GM23248 (cell line): ENCODE measurements at regions not wholly inside any gene's neighbourhood (a gene's known extent, or its start where the extent isn't known, plus 50 kb on each side); places are given as distances from the start of the nearest gene placed in this dataset.

Experiments used
- DNase-seq: peaks from one replicate; pipeline ENCODE4 v3.0.0-alpha.2; 2015
- H2AFZ ChIP-seq: fragments of 200-600 bp; sonication (generic); 2 replicates; pipeline ENCODE4 v1.6.1; 2016; ENCODE audit warnings: antibody characterized with exemption
- H3F3A ChIP-seq: fragments of 200-600 bp; sonication (generic); 2 replicates; pipeline ENCODE4 v1.6.1; 2016; ENCODE audit warnings: mild to moderate bottlenecking, antibody characterized with exemption, mixed run types; ENCODE audit not compliant: insufficient read depth
- H3K27ac ChIP-seq: fragments of 200-600 bp; sonication (generic); 2 replicates; pipeline ENCODE4 v1.5.1; 2016; ENCODE audit warnings: mild to moderate bottlenecking
- H3K27me3 ChIP-seq: fragments of 200-600 bp; sonication (generic); replicated peaks from 2 replicates; pipeline ENCODE4 v1.6.1; 2016; ENCODE audit warnings: mild to moderate bottlenecking; ENCODE audit not compliant: insufficient read depth
- H3K36me3 ChIP-seq: fragments of 200-600 bp; sonication (generic); 2 replicates; pipeline ENCODE4 v1.6.1; 2016; ENCODE audit warnings: low read depth, mild to moderate bottlenecking
- H3K4me1 ChIP-seq: fragments of 200-600 bp; sonication (generic); 2 replicates; pipeline ENCODE4 v1.6.1; 2016; ENCODE audit warnings: mild to moderate bottlenecking; ENCODE audit not compliant: insufficient read depth
- H3K4me2 ChIP-seq: fragments of 200-600 bp; sonication (generic); one replicate; pipeline ENCODE4 v1.6.1; 2016; ENCODE audit warnings: mild to moderate bottlenecking; ENCODE audit not compliant: unreplicated experiment
- H3K4me3 ChIP-seq: fragments of 200-600 bp; sonication (generic); 2 replicates; pipeline ENCODE4 v1.5.1; 2016; ENCODE audit warnings: mild to moderate bottlenecking
- H3K79me2 ChIP-seq: fragments of 200-600 bp; sonication (generic); 2 replicates; pipeline ENCODE4 v1.6.1; 2016; ENCODE audit warnings: mild to moderate bottlenecking; ENCODE audit not compliant: insufficient read depth
- H3K9ac ChIP-seq: fragments of 200-600 bp; sonication (generic); 2 replicates; pipeline ENCODE4 v1.6.1; 2016; ENCODE audit warnings: mild to moderate bottlenecking
- H3K9me2 ChIP-seq: fragments of 200-600 bp; sonication (generic); 2 replicates; pipeline ENCODE4 v1.6.1; 2016; ENCODE audit warnings: mixed run types, mild to moderate bottlenecking, moderate library complexity; ENCODE audit not compliant: insufficient read depth
- H3K9me3 ChIP-seq: fragments of 200-600 bp; sonication (generic); one replicate; pipeline ENCODE4 v1.6.1; 2017; ENCODE audit warnings: low read depth
- H4K20me1 ChIP-seq: fragments of 200-600 bp; sonication (generic); 2 replicates; pipeline ENCODE4 v1.6.0; 2016; ENCODE audit not compliant: insufficient read depth
- EZH2 ChIP-seq: fragments of 200-600 bp; sonication (generic); IDR thresholded peaks from 2 replicates; pipeline ENCODE4 v1.6.1; 2018; ENCODE audit warnings: antibody characterized with exemption, mild to moderate bottlenecking; ENCODE audit not compliant: insufficient read depth, poor library complexity, severe bottlenecking
- EZH2phosphoT487 ChIP-seq: fragments of 200-600 bp; sonication (generic); IDR thresholded peaks from 2 replicates; pipeline ENCODE4 v1.6.1; 2018; ENCODE audit warnings: antibody characterized with exemption, moderate library complexity, mild to moderate bottlenecking, low read depth; ENCODE audit not compliant: insufficient read depth
- WGBS, 2 experiments: methylation state at CpG; one replicate each; pipeline ENCODE4 v1.1.6; 2015 to 2017; ENCODE audit warnings: low lambda C conversion rate in 2 of 2, low coverage in 1 of 2; ENCODE audit errors: missing lambda C conversion rate in 2 of 2; 5-methylcytosine and 5-hydroxymethylcytosine counted together
- in situ Hi-C: fragments of 300-500 bp; cut with MboI; formaldehyde crosslinking; loops from 2 replicates; pipeline ENCODE4 v1.15.0; 2020

- in situ Hi-C loops: no loop called here
- no peak overlapping the region for H3K27ac ChIP-seq
- DNase-seq: no peak
- WGBS, 2 experiments: 90 to 92% methylated on average over 8 to 10 of the region's 10 CpGs
- no peaks in the 10 kb centered on the region for H3F3A ChIP-seq
- no peaks in the 10 kb centered on the region for H3K79me2 ChIP-seq
- no peaks in the 10 kb centered on the region for H3K9me3 ChIP-seq
- no peaks in the 10 kb centered on the region for H4K20me1 ChIP-seq
- H3K36me3 ChIP-seq: no peaks in the 10 kb centered on the region
- no peak overlapping the region for H3K9ac ChIP-seq
- no peaks in the 10 kb centered on the region for H3K4me1 ChIP-seq
- H3K27me3 ChIP-seq: peaks cover 20% of the 10 kb centered on the region
- TF ChIP-seq EZH2 (no peak), EZH2phosphoT487 (no peak)
- H3K4me3 ChIP-seq: no peak overlapping the region
- no peak overlapping the region for H2AFZ ChIP-seq
- no peaks in the 10 kb centered on the region for H3K9me2 ChIP-seq
- H3K4me2 ChIP-seq: no peak overlapping the region
Measured at GRCh38 chr20:57844626-57845596, 135.1 kb upstream of the PMEPA1 start.

DNA sequence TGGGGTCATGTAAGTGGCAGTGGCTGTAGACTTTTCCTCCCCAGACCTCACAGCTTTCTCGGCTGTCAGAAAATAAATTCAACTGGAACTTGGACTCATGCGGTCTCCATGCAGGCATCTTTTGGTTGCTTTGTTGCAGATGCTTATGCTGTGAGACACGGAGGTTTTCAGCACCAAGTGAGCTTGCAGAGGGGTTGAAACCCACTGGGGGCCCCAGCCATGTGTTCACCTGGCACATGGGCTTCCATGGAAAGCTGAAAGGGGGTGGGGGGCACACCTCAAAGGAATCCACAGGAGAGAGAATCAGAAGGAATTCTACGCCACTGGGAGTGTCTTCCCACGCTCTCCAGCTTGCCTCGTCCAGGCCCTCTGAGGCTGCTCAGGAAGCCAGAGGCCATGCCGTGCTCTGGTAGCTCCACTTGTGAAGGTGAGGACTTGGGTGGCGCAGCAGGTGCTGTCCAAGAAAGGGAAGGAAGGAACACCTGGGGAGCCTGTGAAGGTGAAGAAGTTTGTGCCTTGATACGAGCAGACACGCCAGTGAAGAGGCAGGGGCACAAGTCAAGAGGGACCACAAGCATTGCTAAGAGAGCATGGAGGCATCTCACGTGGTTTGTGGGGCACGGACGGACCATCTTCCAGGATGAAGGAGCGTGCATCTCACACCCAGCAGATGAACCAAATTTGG, 134.3 kb upstream of the PMEPA1 start:
- Histone ChIP-seq H2AFZ (no peak overlapping the region), H3K27ac (no peak overlapping the region), H3K27me3 (peaks cover 20% of the 10 kb centered on the region), H3K9me2 (no peaks in the 10 kb centered on the region), H3K9me3 (no peaks in the 10 kb centered on the region), H3K4me2 (no peak overlapping the region), H3K36me3 (no peaks in the 10 kb centered on the region), H3F3A (no peaks in the 10 kb centered on the region), H3K9ac (no peak overlapping the region), H3K79me2 (no peaks in the 10 kb centered on the region), H4K20me1 (no peaks in the 10 kb centered on the region), H3K4me3 (no peak overlapping the region), H3K4me1 (no peaks in the 10 kb centered on the region)
- TF ChIP-seq EZH2phosphoT487 (no peak), EZH2 (no peak)
- in situ Hi-C loops: no loop called here
- 77 to 80% methylated on average over 14 of the region's 14 CpGs for WGBS, 2 experiments
- DNase-seq: no peak

- no peaks in the 10 kb centered on the region for H3K36me3 ChIP-seq
- DNase-seq: no peak
- H3K9me3 ChIP-seq: no peaks in the 10 kb centered on the region
- H4K20me1 ChIP-seq: no peaks in the 10 kb centered on the region
- TF ChIP-seq EZH2: no peak
- no peak for TF ChIP-seq EZH2phosphoT487
- H3K4me3 ChIP-seq: no peak overlapping the region
- in situ Hi-C loops: no loop called here
- no peak overlapping the region for H3K27ac ChIP-seq
- H3K79me2 ChIP-seq: no peaks in the 10 kb centered on the region
- H3K9ac ChIP-seq: no peak overlapping the region
- no peak overlapping the region for H3K4me2 ChIP-seq
- peaks cover 20% of the 10 kb centered on the region for H3K27me3 ChIP-seq
- H3K4me1 ChIP-seq: no peaks in the 10 kb centered on the region
- no peaks in the 10 kb centered on the region for H3F3A ChIP-seq
- no peaks in the 10 kb centered on the region for H3K9me2 ChIP-seq
- WGBS, 2 experiments: 88 to 89% methylated on average over 4 of the region's 4 CpGs
- H2AFZ ChIP-seq: no peak overlapping the region
Measured at GRCh38 chr20:57842720-57843119, 132.9 kb upstream of the PMEPA1 start.

GRCh38 chr20:57841297-57841866, 131.6 kb upstream of the PMEPA1 start:
- Histone ChIP-seq H4K20me1 (no peaks in the 10 kb centered on the region), H3K4me1 (no peaks in the 10 kb centered on the region), H3K4me2 (no peak overlapping the region), H3K9me2 (no peaks in the 10 kb centered on the region), H3F3A (no peaks in the 10 kb centered on the region), H3K36me3 (no peaks in the 10 kb centered on the region), H3K4me3 (no peak overlapping the region), H3K9ac (no peak overlapping the region), H3K9me3 (no peaks in the 10 kb centered on the region), H2AFZ (no peak overlapping the region), H3K79me2 (no peaks in the 10 kb centered on the region), H3K27ac (no peak overlapping the region), H3K27me3 (peaks cover 11% of the 10 kb centered on the region; the same call in 1 of the 2 replicates)
- WGBS, 2 experiments: 81 to 85% methylated on average over 11 of the region's 11 CpGs
- TF ChIP-seq EZH2: no peak
- TF ChIP-seq EZH2phosphoT487: no peak
- in situ Hi-C loops: no loop called here
- no peak for DNase-seq
